ENCODE measurements at regions not wholly inside any gene's neighbourhood (a gene's known extent, or its start where the extent isn't known, plus 50 kb on each side); places are given as distances from the start of the nearest gene placed in this dataset.
"Not testable (repeated sequence)": the region's sequence is repeated elsewhere in the genome, so short reads cannot be mapped to it uniquely, and the experiment has no call there.

DNA sequence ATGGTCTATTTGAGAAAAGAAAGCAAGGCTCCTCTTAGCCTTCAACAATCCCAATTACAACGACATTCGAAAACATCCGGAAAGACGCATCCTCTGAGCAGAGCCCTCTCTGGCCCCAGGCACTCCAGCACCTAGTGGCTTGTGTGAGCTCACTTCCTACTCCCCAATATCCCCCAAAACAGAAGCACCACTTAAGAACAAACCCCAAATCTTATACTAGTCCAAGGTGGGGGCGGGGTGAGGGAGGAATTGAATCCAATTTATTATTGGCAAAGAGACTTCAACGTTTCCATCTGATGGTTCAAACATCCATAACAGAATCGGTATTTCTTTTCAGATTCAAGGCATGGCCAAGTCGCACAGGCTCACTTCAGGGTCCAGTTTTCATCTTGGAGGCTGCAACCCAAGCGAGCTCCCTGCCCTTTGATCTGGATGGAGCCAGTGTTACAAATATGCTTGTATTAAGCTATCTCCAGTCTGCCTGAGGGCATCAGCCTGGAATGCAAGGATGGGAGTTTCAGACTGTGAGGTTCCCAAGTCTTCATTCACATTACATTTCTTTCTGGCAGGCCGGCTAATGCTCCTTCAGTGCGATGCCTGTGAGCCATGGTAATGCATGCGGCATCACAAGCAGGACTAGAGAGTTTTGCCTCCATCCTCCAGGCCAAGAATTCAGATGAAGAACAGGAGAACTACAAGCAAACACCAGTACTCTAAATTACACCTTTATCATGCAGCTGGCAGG, 132.5 kb upstream of the FOXN3 start:
- DNase-seq = no peak
- Histone ChIP-seq H3K9me3 (no peaks in the 10 kb centered on the region), H3K4me1 (peaks cover 12% of the 10 kb centered on the region), H3K4me3 (no peak overlapping the region), H3K36me3 (ENCODE audit: low read depth, missing control alignments) (no peaks in the 10 kb centered on the region), H3K27me3 (no peaks in the 10 kb centered on the region), H3K27ac (no peak overlapping the region)
- WGBS, 2 donors = 90 to 92% methylated on average over 12 of the region's 12 CpGs
- TF ChIP-seq, protein P1, sequence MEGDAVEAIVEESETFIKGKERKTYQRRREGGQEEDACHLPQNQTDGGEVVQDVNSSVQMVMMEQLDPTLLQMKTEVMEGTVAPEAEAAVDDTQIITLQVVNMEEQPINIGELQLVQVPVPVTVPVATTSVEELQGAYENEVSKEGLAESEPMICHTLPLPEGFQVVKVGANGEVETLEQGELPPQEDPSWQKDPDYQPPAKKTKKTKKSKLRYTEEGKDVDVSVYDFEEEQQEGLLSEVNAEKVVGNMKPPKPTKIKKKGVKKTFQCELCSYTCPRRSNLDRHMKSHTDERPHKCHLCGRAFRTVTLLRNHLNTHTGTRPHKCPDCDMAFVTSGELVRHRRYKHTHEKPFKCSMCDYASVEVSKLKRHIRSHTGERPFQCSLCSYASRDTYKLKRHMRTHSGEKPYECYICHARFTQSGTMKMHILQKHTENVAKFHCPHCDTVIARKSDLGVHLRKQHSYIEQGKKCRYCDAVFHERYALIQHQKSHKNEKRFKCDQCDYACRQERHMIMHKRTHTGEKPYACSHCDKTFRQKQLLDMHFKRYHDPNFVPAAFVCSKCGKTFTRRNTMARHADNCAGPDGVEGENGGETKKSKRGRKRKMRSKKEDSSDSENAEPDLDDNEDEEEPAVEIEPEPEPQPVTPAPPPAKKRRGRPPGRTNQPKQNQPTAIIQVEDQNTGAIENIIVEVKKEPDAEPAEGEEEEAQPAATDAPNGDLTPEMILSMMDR (IDR thresholded peaks at IDR 0.05) = no peak
- no peak for TF ChIP-seq POLR2A (IDR thresholded peaks at IDR 0.05)
- intact Hi-C loops (cut with DNase I; ENCODE audit: low total_unique reads) = no loop called here

DNA sequence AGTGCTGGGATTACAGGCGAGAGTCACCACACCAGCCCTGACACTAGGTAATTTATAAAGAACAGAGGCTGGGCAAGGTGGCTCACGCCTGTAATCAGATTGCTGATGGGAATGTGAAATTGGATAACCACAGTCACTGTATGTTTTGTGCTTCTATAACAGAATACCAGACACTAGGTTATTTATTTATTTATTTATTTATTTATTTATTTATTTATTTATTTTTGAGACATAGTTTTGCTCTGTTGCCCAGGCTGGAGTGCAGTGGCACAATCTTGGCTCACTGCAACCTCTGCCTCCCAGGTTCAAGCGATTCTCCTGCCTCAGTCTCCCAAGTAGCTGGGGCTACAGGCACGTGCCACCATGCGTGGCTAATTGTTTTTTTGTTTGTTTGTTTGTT, 130.0 kb upstream of the FOXN3 start:
- intact Hi-C loops (cut with DNase I; ENCODE audit: low total_unique reads); H3K4me3 ChIP-seq: not testable (repeated sequence)
- WGBS, 2 donors = 88 to 99% methylated on average over 5 of the region's 5 CpGs

DNA sequence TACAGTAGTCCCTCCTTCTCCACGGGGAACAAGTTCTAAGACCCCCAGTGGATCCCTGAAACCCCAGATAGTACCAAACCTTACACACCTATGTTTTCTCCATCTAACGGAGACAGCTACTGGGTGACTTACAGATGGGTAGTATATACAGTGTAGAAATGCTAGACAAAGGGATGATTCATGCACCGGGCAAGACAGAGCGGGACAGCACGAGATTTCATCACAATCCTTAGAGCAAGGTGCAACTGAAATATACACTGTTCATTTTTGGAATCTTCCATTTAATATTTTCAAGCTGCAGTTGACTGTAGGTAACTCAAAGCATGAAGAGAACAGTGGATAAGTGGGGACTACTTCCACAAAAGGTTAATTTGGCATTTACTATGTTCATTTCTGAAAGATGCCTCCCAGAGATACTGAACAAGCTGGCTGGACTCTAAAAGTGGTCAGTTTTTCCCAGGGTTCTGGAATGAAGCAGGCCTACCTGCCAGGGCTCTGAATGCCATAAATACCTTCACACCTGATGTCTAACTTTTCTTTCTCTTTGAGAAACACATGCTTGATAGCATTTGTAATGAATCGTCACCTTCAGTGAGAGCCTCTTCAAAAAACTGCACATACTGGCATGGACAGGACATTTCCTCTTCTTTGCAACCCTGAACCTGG, 127.7 kb upstream of the FOXN3 start:
- Histone ChIP-seq H3K27me3 (no peaks in the 10 kb centered on the region), H3K4me3 (no peak overlapping the region), H3K27ac (no peak overlapping the region), H3K4me1 (no peaks in the 10 kb centered on the region), H3K36me3 (ENCODE audit: low read depth, missing control alignments) (no peaks in the 10 kb centered on the region), H3K9me3 (no peaks in the 10 kb centered on the region)
- WGBS, 2 donors = 95 to 96% methylated on average over 6 of the region's 6 CpGs
- DNase-seq = no peak
- no peak for TF ChIP-seq POLR2A (IDR thresholded peaks at IDR 0.05)
- TF ChIP-seq, protein P1 (IDR thresholded peaks at IDR 0.05) = no peak
- intact Hi-C loops (cut with DNase I; ENCODE audit: low total_unique reads) = no loop called here

More for the DNA sequence above, 130.0 kb upstream of the FOXN3 start:
- H3K4me1 ChIP-seq = peaks cover 12% of the 10 kb centered on the region
- not testable (repeated sequence) for H3K36me3 ChIP-seq (ENCODE audit: low read depth, missing control alignments); H3K27ac ChIP-seq; DNase-seq; H3K9me3 ChIP-seq; H3K27me3 ChIP-seq

DNA sequence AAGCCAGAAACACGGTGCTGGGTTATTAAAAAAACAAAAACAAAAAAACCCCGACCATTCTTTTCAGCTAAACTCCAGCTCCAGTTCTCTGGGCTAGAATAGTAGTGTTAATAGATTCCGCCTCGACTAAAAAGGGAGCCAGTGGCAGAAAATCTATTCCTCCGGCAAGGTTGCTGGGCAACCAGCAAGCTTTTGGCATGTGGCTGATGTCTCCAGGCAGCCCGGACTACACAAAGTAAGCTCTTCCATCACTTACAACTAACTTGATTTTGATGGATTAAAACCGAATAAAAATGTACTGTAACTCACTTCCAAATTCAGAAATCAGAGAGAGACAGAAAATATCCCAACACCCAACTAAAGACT, 126.4 kb upstream of the FOXN3 start:
- WGBS, 2 donors = 55 to 57% methylated on average over 7 of the region's 7 CpGs
- Histone ChIP-seq H3K4me3 (no peak overlapping the region), H3K36me3 (ENCODE audit: low read depth, missing control alignments) (no peaks in the 10 kb centered on the region), H3K4me1 (no peaks in the 10 kb centered on the region), H3K27me3 (no peaks in the 10 kb centered on the region), H3K9me3 (no peaks in the 10 kb centered on the region), H3K27ac (no peak overlapping the region)
- no peak for TF ChIP-seq POLR2A (IDR thresholded peaks at IDR 0.05)
- TF ChIP-seq, protein P1 (IDR thresholded peaks at IDR 0.05) = no peak
- DNase-seq = no peak
- intact Hi-C loops (cut with DNase I; ENCODE audit: low total_unique reads) = no loop called here

DNA sequence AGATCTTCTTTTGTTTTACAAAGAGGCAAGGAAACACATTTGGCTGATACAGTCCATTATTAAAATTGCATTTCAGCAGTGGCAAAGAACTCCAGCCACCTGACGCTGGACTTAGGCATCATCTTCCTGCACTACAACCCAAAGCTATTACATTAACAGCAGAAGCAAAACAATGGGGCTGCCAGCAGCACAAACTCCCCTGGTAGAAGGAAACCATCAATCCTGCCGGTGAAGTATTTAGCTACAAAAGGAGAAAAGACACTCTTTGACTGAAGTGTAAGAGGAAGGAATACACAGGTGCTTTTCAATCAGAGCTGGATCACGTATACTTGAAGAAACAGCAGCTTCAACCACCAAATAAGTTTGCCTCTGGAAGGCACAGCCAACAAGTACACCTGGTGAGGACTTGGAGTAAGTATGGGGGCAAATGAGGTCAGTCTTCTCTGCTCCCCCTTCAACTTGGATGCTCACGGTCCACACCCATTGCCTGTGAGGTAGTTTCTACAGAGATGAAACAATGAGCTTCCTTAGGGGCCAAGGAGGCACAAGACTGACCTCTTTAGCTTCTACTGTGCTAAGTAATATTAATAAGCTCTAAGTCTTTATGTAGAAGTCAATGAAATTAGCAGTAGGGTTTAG, 125.9 kb upstream of the FOXN3 start:
- Histone ChIP-seq H3K4me3 (no peak overlapping the region), H3K4me1 (no peaks in the 10 kb centered on the region), H3K27me3 (no peaks in the 10 kb centered on the region), H3K9me3 (no peaks in the 10 kb centered on the region), H3K27ac (no peak overlapping the region), H3K36me3 (ENCODE audit: low read depth, missing control alignments) (no peaks in the 10 kb centered on the region)
- intact Hi-C loops (cut with DNase I; ENCODE audit: low total_unique reads) = no loop called here
- no peak for DNase-seq
- WGBS, 2 donors = 63 to 73% methylated on average over 4 of the region's 4 CpGs
- no peak for TF ChIP-seq POLR2A (IDR thresholded peaks at IDR 0.05)
- TF ChIP-seq, protein P1 (IDR thresholded peaks at IDR 0.05) = no peak
